HG03060 (cell line): ENCODE measurements at regions not wholly inside any gene's neighbourhood (a gene's known extent, or its start where the extent isn't known, plus 50 kb on each side); places are given as distances from the start of the nearest gene placed in this dataset.
"Not testable (repeated sequence)": the region's sequence is repeated elsewhere in the genome, so short reads cannot be mapped to it uniquely, and the experiment has no call there.

Experiments
- ATAC-seq: cut with Tn5 transposase; IDR thresholded peaks from one replicate; pipeline ENCODE4 v1.9.1; 2021; ENCODE audit warnings: low read depth, moderate number of reproducible peaks; ENCODE audit not compliant: unreplicated experiment

DNA sequence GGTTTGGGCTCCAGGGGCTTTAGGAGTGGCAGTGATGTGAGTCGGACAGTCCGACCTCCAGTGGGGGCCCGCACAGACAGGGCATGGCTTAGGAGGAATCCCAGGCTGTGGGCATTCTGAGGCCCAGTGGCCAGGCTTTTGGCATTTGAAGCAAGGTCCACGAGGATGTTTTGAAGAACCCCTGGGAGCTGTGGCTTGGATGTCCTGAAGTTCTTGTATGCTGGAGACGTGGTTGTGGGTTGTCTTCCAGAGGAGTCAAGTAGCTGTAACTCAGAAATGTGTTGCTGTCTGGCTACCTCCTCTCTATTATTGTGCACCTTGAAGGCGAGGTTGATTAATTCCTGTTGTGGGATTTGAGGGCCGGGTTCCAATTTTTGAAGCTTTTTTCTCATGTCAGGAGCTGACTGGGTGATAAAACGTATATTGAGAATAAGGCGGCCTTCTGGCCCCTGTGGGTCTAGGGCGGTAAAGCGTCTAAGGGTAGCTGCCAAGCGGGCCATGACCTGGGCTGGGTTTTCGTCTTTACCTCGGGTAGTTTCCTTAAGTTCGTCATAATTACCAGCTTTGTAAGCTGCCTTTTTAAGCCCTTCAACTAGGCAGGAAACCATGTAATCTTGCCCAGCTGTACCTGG, 67.3 kb upstream of the EZR start:
- not testable (repeated sequence) for ATAC-seq

- ATAC-seq: not testable (repeated sequence)
Measured at GRCh38 chr6:158881884-158882283, 62.7 kb upstream of the EZR start.

- ATAC-seq: not testable (repeated sequence)
Measured at GRCh38 chr6:158881276-158881675, 62.1 kb upstream of the EZR start.

GRCh38 chr6:158879180-158879579, 60.0 kb upstream of the EZR start:
- no peak for ATAC-seq

DNA sequence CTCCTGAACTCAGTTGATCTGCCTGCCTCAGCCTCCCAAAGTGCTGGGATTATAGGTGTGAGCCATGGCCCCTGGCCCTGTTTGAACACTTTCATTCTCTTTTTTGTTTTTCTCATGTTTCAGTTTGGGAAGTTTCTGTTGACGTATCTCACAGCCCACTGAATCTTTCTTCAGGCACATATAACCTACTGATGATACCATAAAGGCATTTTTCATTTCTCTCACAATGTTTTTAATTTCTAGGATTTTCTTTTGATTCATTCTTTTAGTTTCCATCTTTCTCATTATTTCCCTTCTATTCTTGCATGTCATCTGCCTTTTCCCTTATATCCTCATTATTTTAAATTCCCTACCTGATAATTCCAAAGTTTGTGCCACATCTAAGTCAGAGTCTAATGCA, 58.5 kb upstream of the EZR start:
- no peak for ATAC-seq

DNA sequence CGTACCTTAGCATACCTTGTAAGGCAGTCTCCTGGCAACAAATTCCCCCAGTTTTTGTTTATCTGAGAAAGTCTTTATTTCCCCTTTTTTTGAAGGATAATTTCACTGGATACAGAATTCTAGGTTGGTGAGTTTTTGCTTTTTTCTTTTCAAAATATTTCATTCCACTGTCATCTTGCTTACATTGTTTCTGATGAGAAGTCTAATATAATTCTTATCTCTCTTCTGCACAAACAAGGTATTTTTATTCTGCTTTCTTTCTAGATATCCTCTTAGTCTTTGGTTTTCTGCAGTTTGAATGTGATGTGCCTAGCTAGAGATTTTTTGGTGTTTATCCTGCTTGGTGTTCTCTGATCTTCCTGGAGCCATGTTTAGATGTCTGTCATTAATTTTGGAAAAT, 57.7 kb upstream of the EZR start:
- ATAC-seq: no peak

DNA sequence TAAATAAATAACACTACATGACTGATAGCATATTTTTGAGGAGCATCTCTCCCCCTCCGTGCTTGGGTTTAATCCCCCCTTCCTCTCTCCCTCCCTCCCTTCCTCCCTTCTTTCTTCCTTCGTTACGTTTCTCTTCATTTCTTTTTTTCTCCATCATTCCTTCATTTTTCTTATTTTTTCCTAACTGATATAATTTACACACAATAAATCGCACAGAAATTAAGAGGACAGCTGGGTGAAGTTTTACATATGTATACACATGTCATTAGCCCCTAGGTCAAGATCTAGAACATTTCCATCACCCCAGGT, 51.4 kb upstream of the EZR start:
- ATAC-seq: no peak

DNA sequence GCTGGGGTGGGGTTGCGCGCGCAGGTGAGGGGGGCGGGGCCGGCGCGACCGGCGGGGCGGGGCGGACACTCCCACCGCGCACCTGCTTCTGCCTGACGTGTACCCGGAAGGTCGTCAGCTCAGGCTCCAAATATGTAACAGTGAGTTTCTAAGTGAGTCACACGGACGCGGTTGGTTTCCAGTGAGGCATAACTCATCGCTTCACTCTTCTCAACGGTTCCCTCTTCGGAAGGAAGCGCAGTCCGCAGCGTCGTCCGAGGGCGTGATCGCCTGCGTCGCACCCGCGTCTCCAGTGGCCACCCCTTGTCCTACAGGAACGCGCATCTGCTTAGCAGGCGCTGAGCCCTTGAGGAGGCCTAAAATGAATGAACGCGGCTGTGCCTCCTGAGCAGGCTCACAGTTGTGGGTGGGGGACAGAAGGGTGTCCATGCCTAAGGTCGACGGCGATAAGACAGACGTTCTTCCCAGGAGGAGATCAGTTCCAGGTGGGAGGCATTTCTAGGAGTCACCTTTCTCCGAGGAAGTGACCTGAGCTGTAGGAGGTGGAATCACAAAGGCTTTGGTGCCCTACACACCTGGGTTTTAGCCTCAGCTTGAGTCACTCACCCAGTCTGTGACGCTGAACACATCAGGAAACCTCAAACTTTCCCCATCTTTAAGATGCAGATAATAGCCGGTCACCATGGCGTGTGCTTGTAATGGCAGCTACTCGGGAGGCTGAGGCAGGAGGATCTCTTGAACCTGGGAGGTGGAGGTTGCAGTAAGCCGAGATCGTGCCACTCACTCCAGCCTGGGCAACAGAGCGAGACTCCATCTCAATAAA, 50.9 kb upstream of the EZR start:
- peak; percentile 90 for ATAC-seq

DNA sequence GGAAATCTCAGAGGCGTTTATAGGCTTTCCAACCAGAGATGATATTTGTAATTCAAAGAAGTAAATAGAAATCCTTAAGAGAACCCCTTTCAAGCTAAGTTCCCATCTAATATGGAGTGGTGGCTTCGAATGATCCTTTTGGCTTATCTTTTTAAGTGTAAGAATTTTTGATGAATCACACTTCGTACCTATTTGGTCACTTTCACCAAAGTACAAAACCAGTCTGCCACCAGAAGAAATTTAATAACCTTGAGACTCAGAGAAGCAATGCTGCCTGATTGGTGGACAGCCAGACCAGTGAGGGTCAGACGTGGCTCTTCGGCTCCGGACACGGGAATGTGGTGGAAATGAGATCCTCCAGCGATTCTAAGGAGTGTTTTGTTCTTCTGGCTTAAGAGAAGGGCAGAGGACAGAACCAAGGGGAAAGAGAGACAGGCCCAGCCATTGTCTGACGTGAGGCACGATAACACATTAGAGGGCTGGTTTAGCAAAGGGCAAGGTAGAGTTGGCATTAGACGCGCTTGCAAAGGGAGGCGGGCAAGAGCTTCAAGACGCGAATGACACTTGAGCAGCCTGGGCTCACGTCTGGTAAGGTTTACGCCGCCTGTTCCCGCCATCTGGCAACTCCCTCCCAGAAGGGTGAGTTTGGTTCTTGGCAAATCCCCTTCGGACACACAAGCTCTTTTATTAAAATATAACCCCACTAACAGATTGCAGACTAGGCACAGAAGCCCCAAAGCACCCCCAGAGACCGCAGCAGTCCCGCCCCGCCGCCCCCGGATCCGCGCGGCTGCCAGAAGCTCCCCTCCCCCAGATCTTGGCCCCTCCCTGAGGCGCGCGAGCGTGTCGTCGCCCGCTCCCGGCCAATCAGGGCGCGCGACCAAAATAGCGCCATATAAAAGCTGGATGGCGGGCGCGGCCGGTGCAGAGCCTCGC, 50.0 kb upstream of the EZR start:
- ATAC-seq: peak; percentile 15
